G401.6 (cell line): ENCODE measurements at regions not wholly inside any gene's neighbourhood (a gene's known extent, or its start where the extent isn't known, plus 50 kb on each side); places are given as distances from the start of the nearest gene placed in this dataset.
"Not testable (repeated sequence)": the region's sequence is repeated elsewhere in the genome, so short reads cannot be mapped to it uniquely, and the experiment has no call there.

ENCODE experiments used
- FAIRE-seq: peaks from 2 replicates; lab custom pipeline; 2012; peaks lifted over from hg19 to GRCh38; lab: Jason Lieb, UNC

- FAIRE-seq, result no peak
These were observed 216.9 kb upstream of the ADRA1D start for GRCh38 chr20:4465855-4466545.

- no peak for FAIRE-seq
These were observed 216.1 kb upstream of the ADRA1D start for GRCh38 chr20:4465212-4465611.

- FAIRE-seq, result not testable (repeated sequence)
These were observed 213.7 kb upstream of the ADRA1D start for GRCh38 chr20:4462801-4463200.

GRCh38 chr20:4459081-4459480 is 210.0 kb upstream of the ADRA1D start:
- FAIRE-seq, result no peak

GRCh38 chr20:4457566-4458543 is 208.8 kb upstream of the ADRA1D start:
- no peak for FAIRE-seq

GRCh38 chr20:4455996-4456395 is 206.9 kb upstream of the ADRA1D start:
- no peak for FAIRE-seq

- no peak for FAIRE-seq
These were observed 206.2 kb upstream of the ADRA1D start for GRCh38 chr20:4455301-4455701.

- FAIRE-seq, result no peak
These were observed 205.0 kb upstream of the ADRA1D start for GRCh38 chr20:4454111-4454510.

GRCh38 chr20:4453359-4453758 is 204.3 kb upstream of the ADRA1D start:
- no peak for FAIRE-seq

- FAIRE-seq, result no peak
These were observed 202.5 kb upstream of the ADRA1D start for GRCh38 chr20:4451487-4452081.

- no peak for FAIRE-seq
These were observed 201.0 kb upstream of the ADRA1D start for GRCh38 chr20:4449957-4450715.

GRCh38 chr20:4445784-4446183 is 196.7 kb upstream of the ADRA1D start:
- FAIRE-seq, result no peak

GRCh38 chr20:4445331-4445730 is 196.2 kb upstream of the ADRA1D start:
- FAIRE-seq, result no peak

- no peak for FAIRE-seq
These were observed 195.3 kb upstream of the ADRA1D start for GRCh38 chr20:4444404-4444803.

GRCh38 chr20:4443016-4443415 is 193.9 kb upstream of the ADRA1D start:
- no peak for FAIRE-seq

- no peak for FAIRE-seq
These were observed 192.8 kb upstream of the ADRA1D start for GRCh38 chr20:4441871-4442270.

GRCh38 chr20:4441191-4441590 is 192.1 kb upstream of the ADRA1D start:
- no peak for FAIRE-seq

GRCh38 chr20:4439461-4439860 is 190.4 kb upstream of the ADRA1D start:
- no peak for FAIRE-seq

GRCh38 chr20:4437131-4437530 is 188.0 kb upstream of the ADRA1D start:
- no peak for FAIRE-seq

GRCh38 chr20:4435671-4436455 is 186.8 kb upstream of the ADRA1D start:
- no peak for FAIRE-seq

- no peak for FAIRE-seq
These were observed 186.1 kb upstream of the ADRA1D start for GRCh38 chr20:4435225-4435624.
